ENCODE measurements at regions not wholly inside any gene's neighbourhood (a gene's known extent, or its start where the extent isn't known, plus 50 kb on each side); places are given as distances from the start of the nearest gene placed in this dataset.

GRCh38 chr1:235022981-235023710 lies 105.5 kb downstream of the TOMM20 start:
- no peak for TF ChIP-seq RNF219 (CRISPR knock-in tag; IDR thresholded peaks at IDR 0.05)
- TF ChIP-seq CTCF (IDR thresholded peaks at IDR 0.05 in 2 of 3, conservative IDR thresholded peaks at IDR 0.05 in 1 of 3; ENCODE audit: insufficient read depth in 2 of 3, low read depth in 1 of 3, low read length in 3 of 3) = no peak
- no peak for TF ChIP-seq HDAC1 (IDR thresholded peaks at IDR 0.05)

Measured in K562 (cell line).